ENCODE measurements at regions not wholly inside any gene's neighbourhood (a gene's known extent, or its start where the extent isn't known, plus 50 kb on each side); places are given as distances from the start of the nearest gene placed in this dataset.
A peak's percentile ranks its signal among the peaks of the same experiment; 100 is the strongest.

- H3K9ac ChIP-seq (ENCODE audit: low read depth, low read length): no peak overlapping the region
- H3K4me1 ChIP-seq (ENCODE audit: control insufficient read depth, insufficient read depth, low read length): peaks cover 42% of the 10 kb centered on the region
- no peaks in the 10 kb centered on the region for H3K36me3 ChIP-seq (ENCODE audit: insufficient read depth, low read length)
- no peak overlapping the region for H3K4me3 ChIP-seq (ENCODE audit: low read length)
- no peaks in the 10 kb centered on the region for H3K9me3 ChIP-seq (replicated peaks; ENCODE audit: low read length)
- no peak overlapping the region for H3K4me2 ChIP-seq (ENCODE audit: low read length)
- no peaks in the 10 kb centered on the region for H3K27me3 ChIP-seq (ENCODE audit: control insufficient read depth, insufficient read depth, low read length)
Measured at GRCh38 chr9:16196206-16196605, 643.4 kb downstream of the CCDC171 start.

GRCh38 chr9:16197578-16198370, 644.9 kb downstream of the CCDC171 start:
- peak overlapping the region; percentile 58 for H3K9ac ChIP-seq (ENCODE audit: low read depth, low read length)
- H3K4me3 ChIP-seq (ENCODE audit: low read length): peak overlapping the region; percentile 17
- H3K4me2 ChIP-seq (ENCODE audit: low read length): peak overlapping the region; percentile 62
- no peaks in the 10 kb centered on the region for H3K27me3 ChIP-seq (ENCODE audit: control insufficient read depth, insufficient read depth, low read length)
- no peaks in the 10 kb centered on the region for H3K9me3 ChIP-seq (replicated peaks; ENCODE audit: low read length)
- peaks cover 36% of the 10 kb centered on the region for H3K4me1 ChIP-seq (ENCODE audit: control insufficient read depth, insufficient read depth, low read length)
- no peaks in the 10 kb centered on the region for H3K36me3 ChIP-seq (ENCODE audit: insufficient read depth, low read length)

- Histone ChIP-seq H3K4me3 (ENCODE audit: low read length) (no peak overlapping the region), H3K36me3 (ENCODE audit: insufficient read depth, low read length) (no peaks in the 10 kb centered on the region), H3K27me3 (ENCODE audit: control insufficient read depth, insufficient read depth, low read length) (no peaks in the 10 kb centered on the region), H3K9me3 (replicated peaks; ENCODE audit: low read length) (no peaks in the 10 kb centered on the region), H3K4me2 (ENCODE audit: low read length) (no peak overlapping the region), H3K4me1 (ENCODE audit: control insufficient read depth, insufficient read depth, low read length) (peaks cover 40% of the 10 kb centered on the region), H3K9ac (ENCODE audit: low read depth, low read length) (no peak overlapping the region)
Measured at GRCh38 chr9:16198996-16199395, 646.2 kb downstream of the CCDC171 start.

GRCh38 chr9:16202221-16202620, 649.4 kb downstream of the CCDC171 start:
- no peak overlapping the region for H3K4me2 ChIP-seq (ENCODE audit: low read length)
- H3K4me3 ChIP-seq (ENCODE audit: low read length): no peak overlapping the region
- no peaks in the 10 kb centered on the region for H3K36me3 ChIP-seq (ENCODE audit: insufficient read depth, low read length)
- no peaks in the 10 kb centered on the region for H3K9me3 ChIP-seq (replicated peaks; ENCODE audit: low read length)
- no peaks in the 10 kb centered on the region for H3K27me3 ChIP-seq (ENCODE audit: control insufficient read depth, insufficient read depth, low read length)
- no peak overlapping the region for H3K9ac ChIP-seq (ENCODE audit: low read depth, low read length)
- peaks cover 41% of the 10 kb centered on the region for H3K4me1 ChIP-seq (ENCODE audit: control insufficient read depth, insufficient read depth, low read length)

- H3K9me3 ChIP-seq (replicated peaks; ENCODE audit: low read length): no peaks in the 10 kb centered on the region
- H3K36me3 ChIP-seq (ENCODE audit: insufficient read depth, low read length): no peaks in the 10 kb centered on the region
- peak overlapping the region; percentile 61 for H3K4me2 ChIP-seq (ENCODE audit: low read length)
- H3K4me3 ChIP-seq (ENCODE audit: low read length): no peak overlapping the region
- H3K27me3 ChIP-seq (ENCODE audit: control insufficient read depth, insufficient read depth, low read length): no peaks in the 10 kb centered on the region
- peaks cover 39% of the 10 kb centered on the region for H3K4me1 ChIP-seq (ENCODE audit: control insufficient read depth, insufficient read depth, low read length)
- H3K9ac ChIP-seq (ENCODE audit: low read depth, low read length): peak overlapping the region; percentile 50
Measured at GRCh38 chr9:16202914-16203728, 650.3 kb downstream of the CCDC171 start.

GRCh38 chr9:16203729-16204573, 651.1 kb downstream of the CCDC171 start:
- Histone ChIP-seq H3K27me3 (ENCODE audit: control insufficient read depth, insufficient read depth, low read length) (no peaks in the 10 kb centered on the region), H3K4me1 (ENCODE audit: control insufficient read depth, insufficient read depth, low read length) (peaks cover 37% of the 10 kb centered on the region), H3K36me3 (ENCODE audit: insufficient read depth, low read length) (no peaks in the 10 kb centered on the region), H3K4me2 (ENCODE audit: low read length) (peak overlapping the region; percentile 23), H3K4me3 (ENCODE audit: low read length) (no peak overlapping the region), H3K9me3 (replicated peaks; ENCODE audit: low read length) (no peaks in the 10 kb centered on the region), H3K9ac (ENCODE audit: low read depth, low read length) (peak overlapping the region; percentile 50)

GRCh38 chr9:16205455-16205854, 652.6 kb downstream of the CCDC171 start:
- Histone ChIP-seq H3K27me3 (ENCODE audit: control insufficient read depth, insufficient read depth, low read length) (no peaks in the 10 kb centered on the region), H3K4me1 (ENCODE audit: control insufficient read depth, insufficient read depth, low read length) (peaks cover 37% of the 10 kb centered on the region), H3K36me3 (ENCODE audit: insufficient read depth, low read length) (no peaks in the 10 kb centered on the region)

GRCh38 chr9:16206518-16206917, 653.7 kb downstream of the CCDC171 start:
- H3K9me3 ChIP-seq (replicated peaks; ENCODE audit: low read length): no peaks in the 10 kb centered on the region
- no peak overlapping the region for H3K4me2 ChIP-seq (ENCODE audit: low read length)
- H3K36me3 ChIP-seq (ENCODE audit: insufficient read depth, low read length): no peaks in the 10 kb centered on the region
- peaks cover 37% of the 10 kb centered on the region for H3K4me1 ChIP-seq (ENCODE audit: control insufficient read depth, insufficient read depth, low read length)
- H3K27me3 ChIP-seq (ENCODE audit: control insufficient read depth, insufficient read depth, low read length): no peaks in the 10 kb centered on the region
- H3K9ac ChIP-seq (ENCODE audit: low read depth, low read length): no peak overlapping the region
- H3K4me3 ChIP-seq (ENCODE audit: low read length): no peak overlapping the region

More at GRCh38 chr9:16205455-16205854, 652.6 kb downstream of the CCDC171 start:
- Histone ChIP-seq H3K9me3 (replicated peaks; ENCODE audit: low read length) (no peaks in the 10 kb centered on the region), H3K4me3 (ENCODE audit: low read length) (no peak overlapping the region), H3K4me2 (ENCODE audit: low read length) (no peak overlapping the region), H3K9ac (ENCODE audit: low read depth, low read length) (no peak overlapping the region)

GRCh38 chr9:16207161-16207560, 654.3 kb downstream of the CCDC171 start:
- Histone ChIP-seq H3K9me3 (replicated peaks; ENCODE audit: low read length) (no peaks in the 10 kb centered on the region), H3K4me1 (ENCODE audit: control insufficient read depth, insufficient read depth, low read length) (peaks cover 35% of the 10 kb centered on the region), H3K4me2 (ENCODE audit: low read length) (peak overlapping the region; percentile 76), H3K27me3 (ENCODE audit: control insufficient read depth, insufficient read depth, low read length) (no peaks in the 10 kb centered on the region), H3K4me3 (ENCODE audit: low read length) (peak overlapping the region; percentile 49), H3K36me3 (ENCODE audit: insufficient read depth, low read length) (no peaks in the 10 kb centered on the region), H3K9ac (ENCODE audit: low read depth, low read length) (peak overlapping the region; percentile 75)

- no peak overlapping the region for H3K9ac ChIP-seq (ENCODE audit: low read depth, low read length)
- no peaks in the 10 kb centered on the region for H3K36me3 ChIP-seq (ENCODE audit: insufficient read depth, low read length)
- H3K4me2 ChIP-seq (ENCODE audit: low read length): no peak overlapping the region
- peaks cover 29% of the 10 kb centered on the region for H3K4me1 ChIP-seq (ENCODE audit: control insufficient read depth, insufficient read depth, low read length)
- H3K9me3 ChIP-seq (replicated peaks; ENCODE audit: low read length): no peaks in the 10 kb centered on the region
- H3K27me3 ChIP-seq (ENCODE audit: control insufficient read depth, insufficient read depth, low read length): no peaks in the 10 kb centered on the region
- no peak overlapping the region for H3K4me3 ChIP-seq (ENCODE audit: low read length)
Measured at GRCh38 chr9:16210440-16210839, 657.6 kb downstream of the CCDC171 start.

GRCh38 chr9:16211946-16212345, 658.5 kb downstream of the BNC2 start:
- Histone ChIP-seq H3K4me3 (ENCODE audit: low read length) (no peak overlapping the region), H3K36me3 (ENCODE audit: insufficient read depth, low read length) (no peaks in the 10 kb centered on the region), H3K9ac (ENCODE audit: low read depth, low read length) (no peak overlapping the region), H3K4me2 (ENCODE audit: low read length) (no peak overlapping the region), H3K4me1 (ENCODE audit: control insufficient read depth, insufficient read depth, low read length) (peaks cover 28% of the 10 kb centered on the region), H3K27me3 (ENCODE audit: control insufficient read depth, insufficient read depth, low read length) (no peaks in the 10 kb centered on the region), H3K9me3 (replicated peaks; ENCODE audit: low read length) (no peaks in the 10 kb centered on the region)
